ENCODE measurements at regions not wholly inside any gene's neighbourhood (a gene's known extent, or its start where the extent isn't known, plus 50 kb on each side); places are given as distances from the start of the nearest gene placed in this dataset.

GRCh38 chr7:145665499-145666258, 450.9 kb upstream of the CNTNAP2 start:
- DNase-seq = no peak
- intact Hi-C loops (cut with DNase I) = no loop called here
- TF ChIP-seq, protein P1, sequence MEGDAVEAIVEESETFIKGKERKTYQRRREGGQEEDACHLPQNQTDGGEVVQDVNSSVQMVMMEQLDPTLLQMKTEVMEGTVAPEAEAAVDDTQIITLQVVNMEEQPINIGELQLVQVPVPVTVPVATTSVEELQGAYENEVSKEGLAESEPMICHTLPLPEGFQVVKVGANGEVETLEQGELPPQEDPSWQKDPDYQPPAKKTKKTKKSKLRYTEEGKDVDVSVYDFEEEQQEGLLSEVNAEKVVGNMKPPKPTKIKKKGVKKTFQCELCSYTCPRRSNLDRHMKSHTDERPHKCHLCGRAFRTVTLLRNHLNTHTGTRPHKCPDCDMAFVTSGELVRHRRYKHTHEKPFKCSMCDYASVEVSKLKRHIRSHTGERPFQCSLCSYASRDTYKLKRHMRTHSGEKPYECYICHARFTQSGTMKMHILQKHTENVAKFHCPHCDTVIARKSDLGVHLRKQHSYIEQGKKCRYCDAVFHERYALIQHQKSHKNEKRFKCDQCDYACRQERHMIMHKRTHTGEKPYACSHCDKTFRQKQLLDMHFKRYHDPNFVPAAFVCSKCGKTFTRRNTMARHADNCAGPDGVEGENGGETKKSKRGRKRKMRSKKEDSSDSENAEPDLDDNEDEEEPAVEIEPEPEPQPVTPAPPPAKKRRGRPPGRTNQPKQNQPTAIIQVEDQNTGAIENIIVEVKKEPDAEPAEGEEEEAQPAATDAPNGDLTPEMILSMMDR (IDR thresholded peaks at IDR 0.05) = no peak
- no peak for TF ChIP-seq POLR2A (IDR thresholded peaks at IDR 0.05)

DNA sequence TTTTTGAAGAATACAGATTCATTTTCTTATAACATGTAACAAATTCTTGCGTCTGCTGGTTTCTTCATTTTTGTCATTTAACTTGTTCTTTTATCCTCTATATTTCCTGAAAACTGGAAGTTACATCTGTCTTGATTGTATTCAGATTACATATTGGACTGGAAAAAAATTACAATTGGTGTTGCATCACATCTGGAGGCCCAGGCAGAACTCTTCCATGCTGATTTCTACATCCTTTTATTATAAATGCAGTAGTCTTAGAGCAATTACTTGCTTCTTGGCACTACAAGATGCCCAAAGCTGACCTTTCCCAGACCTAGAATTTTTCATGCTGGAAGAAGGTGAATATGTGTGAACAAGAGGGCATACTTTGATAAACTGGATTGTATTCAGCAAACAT, 460.9 kb upstream of the CNTNAP2 start:
- H3K4me1 ChIP-seq = no peaks in the 10 kb centered on the region
- no peaks in the 10 kb centered on the region for H3K36me3 ChIP-seq
- no peak overlapping the region for H3K4me3 ChIP-seq (replicated peaks in 1 of 3)
- H3K27ac ChIP-seq = no peak overlapping the region
- intact Hi-C loops (cut with DNase I) = no loop called here
- no peaks in the 10 kb centered on the region for H3K9me3 ChIP-seq
- WGBS, 2 donors = 94 to 95% methylated on average over 1 of the region's 1 CpG
- TF ChIP-seq, protein P1 (IDR thresholded peaks at IDR 0.05) = no peak
- DNase-seq = no peak
- no peaks in the 10 kb centered on the region for H3K27me3 ChIP-seq

More at GRCh38 chr7:145665499-145666258, 450.9 kb upstream of the CNTNAP2 start:
- Histone ChIP-seq H3K4me1 (no peaks in the 10 kb centered on the region), H3K27ac (no peak overlapping the region), H3K27me3 (no peaks in the 10 kb centered on the region), H3K36me3 (no peaks in the 10 kb centered on the region), H3K9me3 (no peaks in the 10 kb centered on the region), H3K4me3 (replicated peaks in 1 of 3) (no peak overlapping the region)
- WGBS, 2 donors = 69 to 80% methylated on average over 3 of the region's 3 CpGs

- intact Hi-C loops (cut with DNase I) = no loop called here
- Histone ChIP-seq H3K36me3 (no peaks in the 10 kb centered on the region), H3K4me1 (no peaks in the 10 kb centered on the region), H3K27ac (no peak overlapping the region), H3K9me3 (no peaks in the 10 kb centered on the region), H3K4me3 (replicated peaks in 1 of 3) (no peak overlapping the region), H3K27me3 (no peaks in the 10 kb centered on the region)
- WGBS, 2 donors = 91 to 96% methylated on average over 6 of the region's 6 CpGs
- TF ChIP-seq, protein P1 (IDR thresholded peaks at IDR 0.05) = no peak
- TF ChIP-seq POLR2A (IDR thresholded peaks at IDR 0.05) = no peak
- DNase-seq = no peak
Observed at GRCh38 chr7:145645135-145645515, 471.5 kb upstream of the CNTNAP2 start.

DNA sequence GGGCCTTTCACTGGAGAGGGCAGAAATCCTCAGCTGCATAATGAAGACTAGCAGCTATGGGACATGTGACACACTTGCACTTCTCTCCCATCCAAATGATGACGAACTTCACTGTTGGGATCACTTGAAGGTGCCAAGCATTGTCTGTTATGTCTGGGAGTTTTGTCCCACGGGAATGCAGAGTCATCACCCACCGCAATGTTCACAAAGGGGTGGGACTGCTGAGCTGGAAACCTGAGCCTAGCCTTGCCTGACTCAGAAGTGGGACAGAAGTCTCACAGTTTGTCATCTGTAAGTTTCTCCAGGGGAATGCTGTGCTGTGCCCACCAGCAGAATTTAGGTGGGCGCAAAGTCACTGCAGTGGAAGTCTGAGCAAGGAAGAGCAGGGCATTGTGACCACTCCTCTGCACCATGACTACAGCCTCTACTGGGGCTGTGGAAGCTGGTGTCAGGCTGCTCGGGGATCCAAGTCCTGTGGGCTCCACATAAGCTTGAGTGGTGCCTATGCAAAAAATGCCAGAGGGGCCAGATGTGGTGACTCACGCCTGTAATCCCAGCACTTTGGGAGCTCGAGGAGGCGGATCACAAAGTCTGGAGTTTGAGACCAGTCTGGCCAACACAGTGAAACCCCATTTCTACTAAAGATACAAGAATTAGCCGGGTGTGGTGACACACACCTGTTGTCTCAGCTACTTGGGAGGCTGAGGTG, 472.0 kb upstream of the CNTNAP2 start:
- intact Hi-C loops (cut with DNase I) = no loop called here
- no peak overlapping the region for H3K27ac ChIP-seq
- WGBS, 2 donors = 83 to 91% methylated on average over 7 to 9 of the region's 9 CpGs

More for the DNA sequence above, 472.0 kb upstream of the CNTNAP2 start:
- Histone ChIP-seq H3K9me3 (no peaks in the 10 kb centered on the region), H3K4me1 (no peaks in the 10 kb centered on the region), H3K4me3 (replicated peaks in 1 of 3) (no peak overlapping the region), H3K27me3 (no peaks in the 10 kb centered on the region), H3K36me3 (no peaks in the 10 kb centered on the region)
- DNase-seq = no peak
- TF ChIP-seq, protein P1 (IDR thresholded peaks at IDR 0.05) = no peak
- TF ChIP-seq POLR2A (IDR thresholded peaks at IDR 0.05) = no peak

All from thyroid gland (tissue), 4 donors.